GM19463 (cell line): ENCODE measurements at regions not wholly inside any gene's neighbourhood (a gene's known extent, or its start where the extent isn't known, plus 50 kb on each side); places are given as distances from the start of the nearest gene placed in this dataset.
"Not testable (repeated sequence)": the region's sequence is repeated elsewhere in the genome, so short reads cannot be mapped to it uniquely, and the experiment has no call there.

Experiments used
- ATAC-seq: cut with Tn5 transposase; IDR thresholded peaks from one replicate; pipeline ENCODE4 v1.9.1; 2021; ENCODE audit warnings: mild to moderate bottlenecking, moderate library complexity; ENCODE audit not compliant: unreplicated experiment

GRCh38 chr4:116688536-116688935 lies 396.8 kb downstream of the TRAM1L1 start:
- no peak for ATAC-seq

GRCh38 chr4:116668190-116668589 lies 417.2 kb downstream of the TRAM1L1 start:
- no peak for ATAC-seq

DNA sequence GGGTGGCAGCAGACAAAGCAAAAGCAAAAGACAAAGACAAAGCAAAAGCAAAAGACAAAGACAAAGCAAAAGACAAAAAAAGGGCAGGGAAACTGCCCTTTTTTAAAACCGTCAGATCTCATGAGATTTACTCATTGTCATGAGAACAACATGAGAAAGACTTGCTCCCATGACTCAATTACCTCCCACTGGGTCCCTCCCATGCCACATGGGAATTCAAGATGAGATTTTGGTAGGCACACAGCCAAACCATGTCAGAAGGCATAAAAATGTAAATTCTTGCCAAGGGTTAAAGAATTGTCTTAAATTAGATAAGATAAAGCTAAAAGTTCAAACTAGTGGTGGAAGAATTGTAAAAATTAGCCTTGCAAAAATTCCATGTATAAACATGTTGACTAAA lies 419.7 kb downstream of the TRAM1L1 start:
- no peak for ATAC-seq

- no peak for ATAC-seq
These were observed 421.2 kb downstream of the TRAM1L1 start for GRCh38 chr4:116664198-116664597.

GRCh38 chr4:116639070-116639577 lies 446.3 kb downstream of the TRAM1L1 start:
- ATAC-seq, result no peak

DNA sequence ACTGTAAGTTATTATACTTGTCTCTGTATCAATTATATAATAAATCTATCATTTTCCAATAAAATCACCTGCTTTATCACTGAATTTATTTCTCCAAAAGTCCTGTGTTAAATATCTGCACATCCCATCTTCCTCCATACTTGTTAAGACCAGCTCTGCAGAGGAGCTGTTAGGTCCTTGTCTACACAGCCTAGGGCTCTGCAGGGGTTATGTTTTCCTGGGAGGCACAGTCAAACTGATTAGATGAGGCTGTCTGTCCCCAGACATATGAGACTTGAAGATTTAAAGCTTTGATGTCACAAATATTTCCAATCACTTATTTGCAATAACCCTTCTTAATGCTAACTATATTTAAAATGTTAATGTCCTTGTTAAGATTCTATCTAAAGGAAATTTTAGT lies 446.8 kb downstream of the TRAM1L1 start:
- no peak for ATAC-seq

GRCh38 chr4:116636917-116637316 lies 448.5 kb downstream of the TRAM1L1 start:
- peak; percentile 99 for ATAC-seq

GRCh38 chr4:116632269-116632668 lies 453.1 kb downstream of the TRAM1L1 start:
- no peak for ATAC-seq

DNA sequence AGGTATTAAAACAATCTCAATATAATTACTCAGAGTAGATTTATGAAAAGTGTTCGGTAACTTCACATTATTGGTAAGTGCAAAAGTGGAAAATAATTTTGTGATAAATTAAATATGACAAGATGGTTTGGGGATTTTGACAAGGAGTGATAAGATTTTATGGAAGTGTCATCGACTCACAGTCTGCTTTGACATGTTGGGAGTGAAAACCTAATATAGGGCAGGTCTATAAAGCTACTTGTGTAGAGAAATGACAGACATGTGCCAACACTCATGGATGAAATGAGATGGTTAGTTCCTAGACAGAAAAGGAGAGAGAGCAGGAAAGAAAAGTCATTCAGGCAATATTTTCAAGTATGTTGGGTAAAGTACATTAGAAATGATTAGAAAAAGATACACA lies 456.8 kb downstream of the TRAM1L1 start:
- no peak for ATAC-seq

DNA sequence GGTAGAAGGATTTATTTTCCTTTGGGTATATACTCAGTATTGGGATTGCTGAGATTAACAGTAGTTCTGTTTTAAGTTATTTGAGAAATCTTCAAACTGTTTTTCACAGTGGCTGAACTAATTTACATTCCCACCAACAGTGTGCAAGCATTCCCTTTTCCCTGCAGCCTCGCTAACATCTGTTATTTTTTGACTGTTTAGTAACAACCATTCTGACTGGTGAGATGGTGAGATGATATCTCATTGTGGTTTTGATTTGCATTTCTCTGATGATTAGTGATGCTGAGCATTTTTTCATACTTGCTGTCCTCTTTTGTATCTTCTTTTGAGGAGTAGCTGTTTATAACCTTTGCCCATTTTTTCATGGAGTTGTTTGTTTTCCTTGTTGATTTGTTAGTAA lies 457.8 kb downstream of the TRAM1L1 start:
- peak; percentile 45 for ATAC-seq

GRCh38 chr4:116619508-116619907 lies 465.9 kb downstream of the TRAM1L1 start:
- ATAC-seq, result not testable (repeated sequence)

- no peak for ATAC-seq
These were observed 466.7 kb downstream of the TRAM1L1 start for GRCh38 chr4:116618638-116619037.

DNA sequence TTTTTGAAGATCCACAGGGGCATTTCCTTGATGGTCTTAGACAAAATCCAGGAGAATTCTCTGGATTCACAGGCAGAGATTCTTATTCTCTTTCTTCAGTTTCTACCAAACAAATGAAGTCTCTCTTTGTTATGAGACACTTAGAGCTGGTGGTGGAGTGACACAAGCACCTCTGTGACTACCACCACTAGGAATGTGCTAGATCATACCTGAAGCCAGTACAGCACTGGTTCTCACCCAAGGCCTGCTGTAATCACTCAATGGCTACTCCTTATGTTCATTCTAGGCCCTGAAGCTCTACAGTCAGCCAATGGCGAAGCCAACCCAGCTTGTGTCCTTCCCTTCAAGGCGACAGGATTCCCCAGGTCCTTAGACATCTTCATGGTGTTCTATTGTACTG lies 482.3 kb downstream of the TRAM1L1 start:
- ATAC-seq, result no peak

DNA sequence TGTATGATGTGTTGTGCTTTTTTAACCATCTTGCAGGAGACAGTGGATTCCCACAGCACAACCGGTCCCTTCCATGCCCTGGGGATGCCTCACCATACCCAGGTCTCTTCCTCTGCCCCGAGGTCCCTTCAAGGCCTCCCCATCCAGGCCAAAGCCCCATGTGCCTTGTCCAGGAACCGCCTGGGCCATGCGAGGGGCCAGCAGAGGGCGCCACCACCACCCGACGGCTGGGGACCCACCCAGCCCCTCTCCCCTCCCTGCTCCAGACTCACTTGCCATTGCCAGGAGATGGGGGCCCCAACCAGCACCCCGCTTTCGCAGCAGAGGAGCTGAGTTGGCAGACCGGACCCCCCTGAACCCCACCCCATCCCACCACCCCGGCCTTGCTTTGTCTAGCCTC lies 485.5 kb downstream of the TRAM1L1 start:
- peak; percentile 55 for ATAC-seq

DNA sequence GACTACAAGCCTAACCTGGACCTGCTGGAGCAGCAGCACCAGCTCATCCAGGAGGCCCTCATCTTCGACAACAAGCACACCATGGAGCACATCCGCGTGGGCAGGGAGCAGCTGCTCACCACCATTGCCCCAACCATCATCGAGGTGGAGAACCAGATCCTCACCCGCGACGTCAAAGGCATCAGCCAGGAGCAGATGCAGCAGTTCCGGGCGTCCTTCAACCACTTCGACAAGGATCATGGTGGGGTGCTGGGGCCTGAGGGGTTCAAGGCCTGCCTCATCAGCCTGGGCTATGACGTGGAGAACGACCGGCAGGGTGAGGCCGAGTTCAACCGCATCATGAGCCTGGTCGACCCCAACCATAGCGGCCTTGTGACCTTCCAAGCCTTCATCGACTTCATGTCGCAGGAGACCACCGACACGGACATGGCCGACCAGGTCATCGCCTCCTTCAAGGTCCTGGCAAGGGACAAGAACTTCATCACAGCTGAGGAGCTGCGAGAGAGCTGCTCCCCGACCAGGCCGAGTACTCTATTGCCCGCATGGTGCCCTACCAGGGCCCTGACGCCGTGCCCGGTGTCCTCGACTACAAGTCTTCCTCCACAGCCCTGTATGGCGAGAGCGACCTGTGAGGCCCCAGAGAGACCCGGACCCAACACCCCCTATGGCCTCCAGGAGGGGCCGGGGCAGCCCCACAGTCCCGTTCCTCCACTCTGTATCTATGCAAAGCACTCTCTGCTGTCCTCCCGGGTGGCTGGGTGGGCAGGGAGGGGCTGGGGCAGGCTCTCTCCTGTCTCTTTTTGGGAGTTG lies 486.2 kb downstream of the TRAM1L1 start:
- ATAC-seq, result no peak

DNA sequence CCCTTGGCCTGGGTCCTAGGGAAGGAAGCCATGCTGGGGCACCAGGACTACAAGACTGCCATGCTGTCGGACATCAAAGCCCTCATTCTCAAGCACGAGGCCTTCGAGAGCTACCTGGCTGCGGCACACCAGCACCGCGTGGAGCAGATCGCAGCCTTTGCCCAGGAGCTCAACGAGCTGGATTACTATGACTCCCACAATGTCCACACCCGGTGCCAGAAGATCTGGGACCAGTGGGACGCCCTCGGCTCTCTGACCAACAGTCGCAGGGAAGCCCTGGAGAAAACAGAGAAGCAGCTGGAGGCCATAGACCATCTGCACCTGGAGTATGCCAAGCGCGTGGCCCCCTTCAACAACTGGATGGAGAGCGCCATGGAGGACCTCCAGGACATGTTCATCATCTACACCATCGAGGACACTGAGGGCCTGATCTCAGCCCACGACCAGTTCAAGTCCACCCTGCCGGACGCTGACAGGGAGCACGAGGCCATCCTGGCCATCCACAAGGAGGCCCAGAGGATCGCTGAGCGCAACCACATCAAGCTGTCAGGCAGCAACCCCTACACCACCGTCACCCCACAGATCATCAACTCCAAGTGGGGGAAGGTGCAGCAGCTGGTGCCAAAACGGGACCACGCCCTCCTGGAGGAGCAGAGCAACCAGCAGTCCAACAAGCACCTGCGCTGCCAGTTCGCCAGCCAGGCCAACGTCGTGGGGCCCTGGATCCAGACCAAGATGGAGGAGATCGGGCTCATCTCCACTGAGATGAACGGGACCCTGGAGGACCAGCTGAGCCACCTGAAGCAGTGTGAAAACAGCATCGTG lies 487.0 kb downstream of the TRAM1L1 start:
- ATAC-seq, result no peak

DNA sequence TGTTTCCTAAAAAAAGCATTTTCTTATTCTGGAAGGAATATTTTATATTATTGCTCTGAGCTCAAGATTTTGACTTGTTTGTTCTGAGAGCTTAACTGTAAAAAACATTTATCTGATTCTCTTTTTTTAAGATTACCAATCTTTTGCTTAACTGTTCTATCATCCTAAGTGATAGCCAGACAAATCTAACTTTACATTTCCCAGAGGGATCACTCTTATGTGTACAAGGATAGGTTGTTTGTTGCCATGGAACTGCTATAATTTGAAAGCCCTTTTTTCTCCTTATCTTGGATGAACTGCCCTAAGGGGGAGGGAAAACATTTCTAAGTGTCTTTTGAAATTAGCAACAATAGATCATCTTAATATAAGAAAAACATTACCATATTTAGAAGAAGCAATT lies 494.7 kb downstream of the TRAM1L1 start:
- no peak for ATAC-seq

GRCh38 chr4:116588783-116589182 lies 496.6 kb downstream of the TRAM1L1 start:
- no peak for ATAC-seq

DNA sequence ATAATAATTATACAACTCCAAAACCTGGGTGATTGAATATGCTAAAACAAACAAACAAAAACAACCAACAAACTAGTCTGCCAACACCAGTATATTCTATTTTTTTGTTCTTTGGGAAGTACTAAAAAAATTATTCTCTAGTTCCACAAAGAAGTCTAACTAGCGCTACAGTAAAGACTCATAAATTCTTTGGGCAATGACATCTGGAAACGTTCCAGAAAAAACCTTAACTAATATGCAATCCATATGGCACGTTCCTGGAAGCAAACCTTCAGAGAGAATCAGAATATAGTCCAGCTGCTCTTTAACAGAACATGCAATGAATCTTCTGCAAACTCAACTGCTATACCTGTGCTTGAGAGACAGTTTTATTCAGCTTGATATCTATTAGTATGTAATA lies 500.1 kb downstream of the TRAM1L1 start:
- ATAC-seq, result no peak

GRCh38 chr4:116577321-116577720 lies 508.1 kb downstream of the TRAM1L1 start:
- no peak for ATAC-seq

DNA sequence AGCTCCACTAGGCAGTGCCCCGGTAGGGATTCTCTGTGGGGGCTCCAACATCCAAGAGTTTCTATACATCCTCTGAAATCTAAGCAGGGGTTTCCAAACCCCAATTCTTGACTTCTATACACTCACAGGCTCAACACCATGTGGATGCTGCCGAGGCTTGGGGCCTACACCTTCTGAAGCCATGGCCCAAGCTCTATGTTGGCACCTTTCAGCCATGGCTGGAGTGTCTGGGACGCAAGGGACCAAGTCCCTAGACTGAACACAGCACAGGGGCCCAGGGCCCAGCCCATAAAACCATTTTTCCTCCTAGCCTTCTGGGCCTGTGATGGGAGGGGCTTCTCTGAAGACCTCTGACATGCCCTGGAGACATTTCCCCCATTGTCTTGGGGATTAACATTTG lies 511.8 kb downstream of the TRAM1L1 start:
- no peak for ATAC-seq

GRCh38 chr4:116561768-116562167 lies 523.6 kb downstream of the TRAM1L1 start:
- no peak for ATAC-seq
